GM18907 (cell line): ENCODE measurements at regions not wholly inside any gene's neighbourhood (a gene's known extent, or its start where the extent isn't known, plus 50 kb on each side); places are given as distances from the start of the nearest gene placed in this dataset.
"Not testable (repeated sequence)": the region's sequence is repeated elsewhere in the genome, so short reads cannot be mapped to it uniquely, and the experiment has no call there.

ENCODE experiments used
- ATAC-seq: cut with Tn5 transposase; IDR thresholded peaks from one replicate; pipeline ENCODE4 v1.9.1; 2021; ENCODE audit warnings: mild to moderate bottlenecking, moderate library complexity; ENCODE audit not compliant: unreplicated experiment

- ATAC-seq: no peak
Measured at GRCh38 chr9:75197561-75197960, 109.2 kb downstream of the OSTF1 start.

- ATAC-seq: no peak
Measured at GRCh38 chr9:75198436-75198835, 110.1 kb downstream of the OSTF1 start.

- peak; percentile 61 for ATAC-seq
Measured at GRCh38 chr9:75200892-75201470, 112.7 kb downstream of the OSTF1 start.

GRCh38 chr9:75201480-75202209 is 113.3 kb downstream of the OSTF1 start:
- no peak for ATAC-seq

- ATAC-seq: not testable (repeated sequence)
Measured at GRCh38 chr9:75207997-75208396, 119.7 kb downstream of the OSTF1 start.

GRCh38 chr9:75210215-75210614 is 121.9 kb downstream of the OSTF1 start:
- ATAC-seq: no peak

- no peak for ATAC-seq
Measured at GRCh38 chr9:75213765-75214164, 125.5 kb downstream of the OSTF1 start.

GRCh38 chr9:75226403-75227139 is 138.3 kb downstream of the OSTF1 start:
- no peak for ATAC-seq

GRCh38 chr9:75228893-75229292 is 140.6 kb downstream of the OSTF1 start:
- no peak for ATAC-seq

- ATAC-seq: no peak
Measured at GRCh38 chr9:75229605-75230332, 141.5 kb downstream of the OSTF1 start.

GRCh38 chr9:75230469-75230868 is 142.2 kb downstream of the OSTF1 start:
- no peak for ATAC-seq

- no peak for ATAC-seq
Measured at GRCh38 chr9:75231167-75231566, 142.9 kb downstream of the OSTF1 start.

- ATAC-seq: no peak
Measured at GRCh38 chr9:75233011-75233410, 144.7 kb downstream of the OSTF1 start.

- ATAC-seq: no peak
Measured at GRCh38 chr9:75235632-75236031, 147.3 kb downstream of the OSTF1 start.

GRCh38 chr9:75238311-75238976 is 150.1 kb downstream of the OSTF1 start:
- ATAC-seq: peak; percentile 96

- no peak for ATAC-seq
Measured at GRCh38 chr9:75239176-75239575, 150.9 kb downstream of the OSTF1 start.

GRCh38 chr9:75242426-75242825 is 154.1 kb downstream of the OSTF1 start:
- ATAC-seq: no peak

GRCh38 chr9:75246949-75247348 is 158.6 kb downstream of the OSTF1 start:
- ATAC-seq: no peak

- ATAC-seq: peak; percentile 87
Measured at GRCh38 chr9:75265525-75265972, 177.2 kb downstream of the OSTF1 start.

GRCh38 chr9:75269197-75269596 is 180.9 kb downstream of the OSTF1 start:
- ATAC-seq: no peak

GRCh38 chr9:75273055-75273454 is 184.7 kb downstream of the OSTF1 start:
- ATAC-seq: not testable (repeated sequence)
